NB4 (cell line): ENCODE measurements at regions not wholly inside any gene's neighbourhood (a gene's known extent, or its start where the extent isn't known, plus 50 kb on each side); places are given as distances from the start of the nearest gene placed in this dataset.

ENCODE experiments used
- CTCF ChIP-seq: IDR thresholded peaks from one replicate; pipeline ENCODE4 v1.5.1; 2012; ENCODE audit warnings: low read depth, low read length
- POLR2A ChIP-seq: IDR thresholded peaks from 2 replicates; pipeline ENCODE4 v1.6.1; 2011; ENCODE audit warnings: mild to moderate bottlenecking; ENCODE audit not compliant: insufficient read length; ENCODE audit errors: extremely low read depth

GRCh38 chr2:67628892-67629291 lies 231.8 kb downstream of the ETAA1 start:
- TF ChIP-seq CTCF (no peak), POLR2A (no peak)
